Gastroesophageal sphincter (tissue), 4 donors: ENCODE measurements at regions not wholly inside any gene's neighbourhood (a gene's known extent, or its start where the extent isn't known, plus 50 kb on each side); places are given as distances from the start of the nearest gene placed in this dataset.

ENCODE experiments used
- ATAC-seq: fragments of 150-250 bp; one replicate; pipeline ENCODE4 v1.9.1; 2016; ENCODE audit warnings: mild to moderate bottlenecking, moderate library complexity
- H3K27ac ChIP-seq, 4 donors: fragments of 200-600 bp; sonication (generic) in 3 of 4; 1 replicate in 3 of 4; 2 replicates in 1 of 4; pipeline ENCODE4 v1.5.1; 2016 to 2019
- H3K27me3 ChIP-seq: fragments of 200-600 bp; sonication (generic); one replicate; pipeline ENCODE4 v1.5.1; 2019
- H3K36me3 ChIP-seq, 2 donors: fragments of 200-600 bp; sonication (generic); one replicate each; pipeline ENCODE4 v1.5.1; 2019; ENCODE audit warnings: control low read depth in 1 of 2
- H3K4me1 ChIP-seq, 3 donors: fragments of 200-600 bp; sonication (generic); 1 replicate in 2 of 3; 2 replicates in 1 of 3; pipeline ENCODE4 v1.5.1; 2016 to 2019; ENCODE audit warnings: control low read depth in 2 of 3
- H3K4me3 ChIP-seq, 2 donors: fragments of 200-600 bp; sonication (generic); one replicate each; pipeline ENCODE4 v1.5.1; 2019; ENCODE audit warnings: mild to moderate bottlenecking in 1 of 2, moderate library complexity in 1 of 2
- H3K9me3 ChIP-seq, 3 donors: fragments of 200-600 bp; sonication (generic); one replicate each; pipeline ENCODE4 v1.5.1; 2017 to 2019; ENCODE audit warnings: control low read depth in 2 of 3
- EP300 ChIP-seq: sonication (generic); formaldehyde crosslinking; IDR thresholded peaks from one replicate; pipeline ENCODE4 v1.6.1; 2017; ENCODE audit warnings: antibody characterized with exemption, mild to moderate bottlenecking
- POLR2A ChIP-seq, 2 donors: fragments of 450-650 bp; IDR thresholded peaks; one replicate each; pipeline ENCODE4 v1.6.1; 2017; ENCODE audit warnings: antibody characterized with exemption in 2 of 2, mild to moderate bottlenecking in 2 of 2, moderate library complexity in 1 of 2
- POLR2AphosphoS5 ChIP-seq: sonication (generic); formaldehyde crosslinking; IDR thresholded peaks from one replicate; pipeline ENCODE4 v1.6.1; 2017; ENCODE audit warnings: antibody characterized with exemption
- WGBS, 2 donors: methylation state at CpG; one replicate each; pipeline ENCODE4 v1.1.5; 2018; ENCODE audit warnings: low coverage in 1 of 2; 5-methylcytosine and 5-hydroxymethylcytosine counted together
- TF ChIP-seq, protein P1 (sequence below), 4 experiments: fragments of 200-600 bp in 2 of 4; fragments of 450-650 bp in 2 of 4; sonication (generic) in 1 of 4; IDR thresholded peaks; one replicate each; pipeline ENCODE4 v1.5.1; 2017 to 2019; ENCODE audit warnings: antibody characterized with exemption in 4 of 4, mild to moderate bottlenecking in 2 of 4, moderate library complexity in 2 of 4

DNA sequence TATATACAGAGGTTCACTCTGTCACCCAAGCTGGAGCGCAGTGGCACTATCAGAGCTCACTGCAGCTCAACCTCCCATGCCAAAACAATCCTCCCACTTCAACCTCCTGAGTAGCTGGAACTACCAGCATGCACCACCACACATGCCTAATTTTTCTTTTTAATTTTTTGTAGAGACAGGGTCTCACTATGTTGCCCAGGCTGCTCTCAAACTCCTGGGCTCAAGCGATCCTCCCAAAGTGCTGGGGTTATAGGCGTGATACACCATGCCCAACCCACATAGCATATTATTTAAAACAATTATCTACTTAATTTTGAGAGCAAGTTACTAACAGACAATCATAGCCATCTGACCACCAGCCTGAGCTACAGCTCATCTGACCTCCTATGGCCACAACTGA is 459.9 kb upstream of the JARID2 start:
- WGBS, 2 donors = 97% methylated on average over 3 of the region's 3 CpGs; no CpG with 5 or more reads in 1 of the 2 donors
- TF ChIP-seq, protein P1, sequence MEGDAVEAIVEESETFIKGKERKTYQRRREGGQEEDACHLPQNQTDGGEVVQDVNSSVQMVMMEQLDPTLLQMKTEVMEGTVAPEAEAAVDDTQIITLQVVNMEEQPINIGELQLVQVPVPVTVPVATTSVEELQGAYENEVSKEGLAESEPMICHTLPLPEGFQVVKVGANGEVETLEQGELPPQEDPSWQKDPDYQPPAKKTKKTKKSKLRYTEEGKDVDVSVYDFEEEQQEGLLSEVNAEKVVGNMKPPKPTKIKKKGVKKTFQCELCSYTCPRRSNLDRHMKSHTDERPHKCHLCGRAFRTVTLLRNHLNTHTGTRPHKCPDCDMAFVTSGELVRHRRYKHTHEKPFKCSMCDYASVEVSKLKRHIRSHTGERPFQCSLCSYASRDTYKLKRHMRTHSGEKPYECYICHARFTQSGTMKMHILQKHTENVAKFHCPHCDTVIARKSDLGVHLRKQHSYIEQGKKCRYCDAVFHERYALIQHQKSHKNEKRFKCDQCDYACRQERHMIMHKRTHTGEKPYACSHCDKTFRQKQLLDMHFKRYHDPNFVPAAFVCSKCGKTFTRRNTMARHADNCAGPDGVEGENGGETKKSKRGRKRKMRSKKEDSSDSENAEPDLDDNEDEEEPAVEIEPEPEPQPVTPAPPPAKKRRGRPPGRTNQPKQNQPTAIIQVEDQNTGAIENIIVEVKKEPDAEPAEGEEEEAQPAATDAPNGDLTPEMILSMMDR (IDR thresholded peaks at IDR 0.05) = no peak
- TF ChIP-seq EP300 (no peak), POLR2A (IDR thresholded peaks at IDR 0.05) (no peak), POLR2AphosphoS5 (no peak)
- no peak for ATAC-seq

DNA sequence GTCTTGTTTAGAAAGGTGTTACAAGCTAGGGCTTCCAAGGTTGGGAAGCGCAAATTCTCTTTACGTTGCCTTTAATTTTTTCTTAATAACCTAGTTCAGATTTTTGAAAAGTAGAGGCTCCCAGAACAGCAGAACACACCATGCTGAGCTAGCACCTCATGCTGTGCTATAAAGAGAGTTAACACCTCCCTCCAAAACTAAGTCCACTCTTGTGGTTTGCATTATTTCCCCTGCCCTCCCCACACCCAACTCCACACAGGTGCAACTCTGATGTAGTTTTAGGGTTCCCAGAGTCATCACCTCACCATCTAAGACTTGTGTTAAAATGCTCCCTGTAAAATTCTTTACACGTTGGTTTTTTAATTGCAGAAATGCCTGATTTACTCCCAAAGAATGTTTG is 459.4 kb upstream of the JARID2 start:
- Histone ChIP-seq H3K9me3 (no peaks in the 10 kb centered on the region), H3K4me3 (no peak overlapping the region), H3K4me1 (peaks cover 0 to 2% (median 0%) of the 10 kb centered on the region in 3 donors), H3K27ac (no peak overlapping the region), H3K27me3 (no peaks in the 10 kb centered on the region), H3K36me3 (no peaks in the 10 kb centered on the region)
- no peak for TF ChIP-seq POLR2A (IDR thresholded peaks at IDR 0.05)
- no peak for TF ChIP-seq POLR2AphosphoS5
- TF ChIP-seq EP300 = no peak
- TF ChIP-seq, protein P1 (IDR thresholded peaks at IDR 0.05) = no peak
- 91 to 100% methylated on average over 2 of the region's 3 CpGs for WGBS, 2 donors
- ATAC-seq = no peak

More for the DNA sequence above, 459.9 kb upstream of the JARID2 start:
- H3K4me3 ChIP-seq = no peak overlapping the region
- no peaks in the 10 kb centered on the region for H3K27me3 ChIP-seq
- H3K36me3 ChIP-seq = no peaks in the 10 kb centered on the region
- H3K4me1 ChIP-seq = no peaks in the 10 kb centered on the region
- H3K9me3 ChIP-seq = no peaks in the 10 kb centered on the region
- H3K27ac ChIP-seq = no peak overlapping the region

DNA sequence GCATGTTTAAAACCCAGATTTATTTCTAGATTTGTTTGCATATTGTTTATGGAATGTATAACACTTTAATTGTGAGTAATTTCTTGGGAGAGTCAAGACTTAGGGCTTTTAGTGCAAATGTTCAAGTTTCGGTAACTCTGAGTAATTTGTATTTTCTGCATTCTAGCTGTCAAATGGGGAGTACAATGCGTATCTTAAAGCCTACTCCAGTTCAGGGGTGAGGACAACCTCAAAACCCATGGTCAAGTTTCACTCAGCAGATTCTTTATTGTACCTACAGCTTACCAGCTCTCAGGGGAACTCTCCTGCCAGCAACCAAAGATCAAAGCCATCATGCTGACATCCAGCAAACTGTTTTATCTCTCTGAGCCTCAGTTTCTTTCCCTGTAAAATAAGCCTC is 458.6 kb upstream of the JARID2 start:
- 83 to 94% methylated on average over 2 of the region's 2 CpGs for WGBS, 2 donors
- Histone ChIP-seq H3K4me1 (peaks cover 0 to 10% (median 0%) of the 10 kb centered on the region in 3 donors), H3K36me3 (no peaks in the 10 kb centered on the region), H3K9me3 (no peaks in the 10 kb centered on the region), H3K27ac (no peak overlapping the region), H3K4me3 (no peak overlapping the region), H3K27me3 (no peaks in the 10 kb centered on the region)
- TF ChIP-seq, protein P1 (IDR thresholded peaks at IDR 0.05) = no peak
- no peak for TF ChIP-seq EP300
- TF ChIP-seq POLR2A (IDR thresholded peaks at IDR 0.05) = no peak
- no peak for TF ChIP-seq POLR2AphosphoS5
- ATAC-seq = no peak

DNA sequence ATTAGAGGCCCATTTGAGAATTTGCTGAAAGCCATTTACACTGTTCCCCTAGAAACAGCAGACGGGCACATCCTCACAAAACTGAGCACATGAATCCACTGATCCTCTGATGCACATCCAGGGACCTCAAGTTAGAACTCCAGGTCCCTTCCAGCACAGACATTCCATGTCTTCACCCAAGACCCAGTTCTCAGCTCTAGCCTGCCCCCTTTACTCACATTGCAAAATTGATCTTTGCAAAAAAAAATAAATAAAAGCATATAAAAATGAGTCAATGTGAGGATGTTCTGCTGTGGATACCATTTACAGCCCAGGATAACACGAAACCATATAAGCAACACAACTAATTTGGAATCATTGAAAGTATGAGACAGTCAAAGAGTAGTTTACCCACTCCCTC is 458.2 kb upstream of the JARID2 start:
- no peaks in the 10 kb centered on the region for H3K27me3 ChIP-seq
- WGBS, 2 donors = 83 to 90% methylated on average over 2 of the region's 2 CpGs

DNA sequence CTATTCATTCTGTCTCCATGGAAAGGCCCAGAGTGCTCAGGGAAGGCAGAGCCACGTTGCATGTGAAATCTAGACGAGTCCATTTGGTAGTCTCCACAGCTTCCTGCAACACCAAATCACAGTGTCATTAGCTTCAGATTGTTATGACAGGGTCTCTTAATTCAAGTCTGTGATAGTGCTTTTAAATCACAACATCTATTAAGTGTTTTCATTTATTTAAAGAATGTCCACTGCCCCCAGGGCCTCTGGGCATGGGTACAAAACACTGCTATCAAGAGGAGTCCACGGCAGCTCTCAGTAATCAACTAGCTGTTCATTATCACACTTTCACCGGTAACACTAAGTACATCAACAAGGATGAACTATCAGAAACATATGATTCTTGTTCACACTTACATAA is 455.9 kb upstream of the JARID2 start:
- no peak for TF ChIP-seq EP300
- TF ChIP-seq, protein P1 (IDR thresholded peaks at IDR 0.05) = no peak
- Histone ChIP-seq H3K4me1 (peaks cover 0 to 13% (median 0%) of the 10 kb centered on the region in 3 donors), H3K27me3 (no peaks in the 10 kb centered on the region), H3K4me3 (no peak overlapping the region), H3K9me3 (no peaks in the 10 kb centered on the region), H3K27ac (no peak overlapping the region), H3K36me3 (no peaks in the 10 kb centered on the region)
- no peak for ATAC-seq
- 68 to 88% methylated on average over 4 of the region's 4 CpGs for WGBS, 2 donors

More for the DNA sequence above, 458.2 kb upstream of the JARID2 start:
- H3K4me3 ChIP-seq = no peak overlapping the region
- H3K27ac ChIP-seq = no peak overlapping the region
- TF ChIP-seq EP300 = no peak
- TF ChIP-seq, protein P1 (IDR thresholded peaks at IDR 0.05) = no peak
- no peak for TF ChIP-seq POLR2AphosphoS5
- TF ChIP-seq POLR2A (IDR thresholded peaks at IDR 0.05) = no peak
- no peaks in the 10 kb centered on the region for H3K36me3 ChIP-seq
- H3K9me3 ChIP-seq = no peaks in the 10 kb centered on the region
- peaks cover 0 to 13% (median 0%) of the 10 kb centered on the region in 3 donors for H3K4me1 ChIP-seq
- ATAC-seq = no peak
